NCI-H524 (cell line): ENCODE measurements at regions not wholly inside any gene's neighbourhood (a gene's known extent, or its start where the extent isn't known, plus 50 kb on each side); places are given as distances from the start of the nearest gene placed in this dataset.
"Not testable (repeated sequence)": the region's sequence is repeated elsewhere in the genome, so short reads cannot be mapped to it uniquely, and the experiment has no call there.

Source experiments
- DNase-seq, 2 experiments: peaks; one replicate each; lab custom pipeline; 2025; lab: John Stamatoyannopoulos, UW

DNA sequence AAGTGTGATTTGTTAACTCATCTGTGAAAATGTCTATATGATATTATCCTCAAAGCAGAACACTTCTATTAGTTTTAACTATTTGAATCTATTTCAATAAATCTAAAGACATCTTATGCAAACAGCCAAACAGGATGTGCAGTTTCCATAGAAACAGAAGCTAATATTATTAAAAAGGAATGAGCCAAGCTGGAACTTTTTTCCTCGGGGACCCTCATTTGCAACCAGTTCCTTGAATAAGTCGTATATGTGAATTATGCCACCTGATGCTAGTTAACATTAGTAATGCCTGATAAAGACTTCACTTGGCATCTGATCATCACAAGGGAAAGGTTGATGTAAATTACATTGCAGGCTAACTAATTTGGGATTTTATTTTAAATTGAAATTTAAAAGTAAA, 216.9 kb upstream of the SMLR1 start:
- DNase-seq, result no peak

DNA sequence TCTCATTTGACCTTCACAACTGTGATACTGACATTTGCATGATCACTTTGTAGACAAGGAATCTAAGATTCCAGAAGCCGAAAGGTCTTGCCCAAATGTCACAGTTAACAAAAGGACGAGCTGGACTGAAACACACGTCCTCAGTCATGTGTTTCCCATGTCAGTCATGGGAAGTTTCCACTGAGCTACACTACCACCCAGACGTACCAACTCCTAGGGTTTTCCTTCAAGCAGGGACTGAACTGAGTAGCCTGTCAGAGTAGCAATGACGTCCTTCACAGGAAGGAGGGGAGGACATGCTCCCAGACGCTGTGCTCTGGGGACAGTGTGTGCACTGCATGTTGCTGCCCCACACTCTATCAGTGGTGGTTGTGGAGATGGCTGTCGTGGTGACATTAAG, 215.8 kb upstream of the SMLR1 start:
- DNase-seq, result no peak

DNA sequence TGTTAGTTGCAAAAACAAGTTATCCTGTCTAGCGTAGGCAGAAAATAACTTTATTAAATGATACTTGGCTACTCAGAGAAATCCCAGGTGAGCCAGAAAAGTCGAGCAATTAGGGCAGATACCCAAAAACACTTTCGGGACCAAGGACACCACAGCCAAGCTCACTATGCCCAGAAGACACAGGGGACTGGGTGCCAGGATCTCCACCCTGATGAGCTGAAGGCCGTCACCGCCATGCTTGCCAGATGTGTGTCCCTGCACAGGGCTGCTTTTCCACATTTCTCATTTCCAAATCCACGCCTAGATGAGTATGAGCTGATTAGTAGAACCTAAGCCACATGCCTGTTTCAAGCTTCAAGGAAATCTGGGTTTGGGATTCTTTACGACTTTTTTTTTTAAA, 214.0 kb upstream of the SMLR1 start:
- no peak for DNase-seq

DNA sequence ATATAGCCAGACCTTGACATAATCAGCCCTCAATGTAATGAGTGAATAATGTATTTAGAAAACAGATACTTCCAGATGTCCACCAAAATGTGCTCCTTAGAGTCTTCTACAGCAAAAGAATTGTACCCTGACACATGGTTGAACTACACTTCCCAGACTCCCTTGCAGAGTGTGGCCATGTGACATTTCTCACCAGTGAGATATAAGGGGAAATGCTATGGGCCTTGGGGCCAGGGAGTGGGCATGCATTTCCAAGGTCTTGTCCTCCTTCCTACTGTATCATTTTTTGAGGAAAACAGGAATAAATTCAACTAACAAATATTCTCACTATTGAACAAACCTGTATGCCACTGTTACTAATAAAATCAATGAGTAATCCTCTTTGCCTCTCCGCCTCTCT, 211.4 kb upstream of the SMLR1 start:
- no peak for DNase-seq

DNA sequence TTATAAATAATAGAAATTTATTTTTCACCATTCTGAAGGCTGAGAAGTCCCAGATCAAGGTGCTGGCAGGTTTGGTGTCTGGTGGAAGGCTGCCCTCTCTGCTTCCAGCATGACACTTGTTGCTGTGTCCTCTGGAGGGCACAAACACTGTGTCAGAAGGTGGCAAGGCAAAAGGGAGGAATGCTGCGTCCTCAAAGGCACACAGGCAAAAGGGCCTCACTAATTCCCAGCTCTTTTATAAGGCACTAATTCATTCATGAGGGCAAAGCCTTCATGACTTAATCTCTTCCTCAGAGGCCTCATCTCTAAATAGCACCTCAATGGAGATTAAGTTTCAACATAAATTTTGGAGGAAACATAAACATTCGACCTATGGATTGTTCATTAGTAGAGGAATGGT, 209.5 kb upstream of the SMLR1 start:
- DNase-seq, result no peak

DNA sequence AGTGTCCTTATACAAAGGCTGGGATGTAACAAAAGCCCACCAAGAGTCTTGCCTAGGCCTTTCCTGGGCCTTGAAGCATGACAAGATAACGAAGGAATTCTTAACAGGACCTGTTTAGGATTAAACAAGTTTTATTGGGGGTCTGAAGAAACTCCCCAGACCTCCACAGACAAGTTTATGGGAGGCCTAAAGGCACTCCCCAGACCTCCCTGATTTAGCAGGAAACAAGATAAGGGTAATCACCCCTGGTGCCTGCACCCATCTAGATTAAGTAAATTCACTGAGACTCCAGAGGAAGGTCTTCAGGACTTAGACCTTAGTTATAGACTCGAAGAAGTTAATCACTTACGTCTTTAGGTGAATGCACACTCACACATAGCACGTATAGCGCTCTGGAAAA, 208.4 kb upstream of the SMLR1 start:
- not testable (repeated sequence) for DNase-seq

DNA sequence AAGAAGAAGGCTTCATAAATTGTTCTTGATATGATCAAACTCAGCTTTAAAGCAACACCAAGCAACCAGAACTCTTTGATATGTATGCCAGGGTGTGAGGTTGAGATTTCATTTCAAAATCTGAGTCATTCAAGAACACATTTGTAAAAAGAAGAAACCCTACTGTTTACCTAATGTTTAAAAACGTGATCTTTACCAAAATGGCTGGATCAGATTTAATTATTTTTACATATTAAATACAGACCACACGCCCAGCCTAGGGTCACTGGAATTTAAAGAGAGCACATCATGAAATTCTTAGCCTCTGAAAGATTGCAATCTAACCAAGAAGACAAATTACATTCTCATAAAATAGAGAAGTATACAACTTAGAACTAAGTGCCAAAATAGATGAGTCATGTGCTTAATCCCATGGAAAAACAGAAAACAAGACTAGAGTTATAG, 206.8 kb upstream of the SMLR1 start:
- no peak for DNase-seq

DNA sequence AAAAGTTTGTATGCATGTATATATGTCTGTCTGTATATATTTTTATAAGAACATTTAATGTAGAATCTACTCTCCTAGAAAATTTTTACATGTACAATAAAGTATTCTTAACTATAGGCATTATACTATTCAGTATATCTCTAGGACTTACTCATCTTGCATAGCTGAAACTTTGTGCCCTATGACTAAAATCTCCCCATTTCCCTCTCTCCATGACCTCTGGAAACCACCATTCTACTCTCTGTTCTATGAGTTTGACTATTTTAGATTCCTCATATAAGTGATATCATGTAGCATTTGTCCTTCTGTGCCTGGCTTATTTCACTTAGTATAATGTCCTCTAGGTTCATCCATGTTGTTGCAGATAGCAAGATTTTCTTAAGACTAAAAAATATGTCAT, 205.1 kb upstream of the SMLR1 start:
- DNase-seq, result no peak

DNA sequence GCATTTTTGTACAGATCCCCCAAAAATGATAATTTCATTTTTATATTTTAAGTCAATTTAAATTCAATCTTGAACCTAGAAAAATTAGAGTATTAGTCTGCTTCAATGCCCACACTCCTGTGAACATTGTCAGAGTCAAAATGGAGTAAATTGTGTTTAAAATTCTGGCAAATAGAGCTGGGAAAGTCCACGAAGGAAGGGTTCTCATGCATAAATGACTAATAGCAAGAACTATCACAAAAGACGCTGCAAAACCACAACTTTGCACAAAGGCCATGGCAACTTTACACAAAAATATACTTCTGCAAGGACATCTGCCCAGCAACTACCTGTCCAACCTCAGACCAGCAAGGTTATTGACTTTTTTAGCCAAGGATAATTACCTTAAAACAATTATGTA, 203.2 kb upstream of the SMLR1 start:
- no peak for DNase-seq

DNA sequence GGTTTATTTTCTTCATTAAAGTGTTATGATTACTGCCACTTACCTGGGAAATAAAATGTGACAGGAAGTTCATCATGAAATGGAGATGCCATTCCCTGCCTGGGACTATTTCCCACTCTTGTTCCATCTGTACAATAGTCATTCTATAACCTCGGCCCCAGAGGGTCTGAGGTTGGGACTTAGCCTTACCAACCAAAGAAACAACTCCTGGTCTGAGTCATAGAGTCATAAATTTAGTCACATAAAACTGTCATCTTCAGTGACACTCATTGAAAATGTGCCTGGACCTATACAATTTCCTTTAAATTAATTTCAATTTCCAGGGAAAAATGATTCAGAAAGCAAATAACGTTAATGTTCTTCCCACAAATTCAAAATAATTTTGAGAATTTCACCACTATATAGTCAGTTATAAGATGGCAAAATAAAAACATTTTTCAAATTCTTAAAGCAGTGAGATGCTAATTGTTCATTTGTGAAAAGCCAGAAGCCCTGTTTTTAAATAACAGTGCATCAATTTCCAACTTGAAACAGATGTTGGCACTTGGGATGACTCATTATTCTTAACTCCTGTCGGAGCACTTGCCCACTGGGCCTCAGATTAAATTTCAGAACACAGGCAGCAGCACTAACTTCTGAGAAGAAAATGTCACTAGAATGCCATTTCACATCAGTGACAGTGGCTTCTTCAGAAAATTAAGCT, 201.2 kb upstream of the SMLR1 start:
- DNase-seq, result peak in 1 of 2 experiments; percentile 76

DNA sequence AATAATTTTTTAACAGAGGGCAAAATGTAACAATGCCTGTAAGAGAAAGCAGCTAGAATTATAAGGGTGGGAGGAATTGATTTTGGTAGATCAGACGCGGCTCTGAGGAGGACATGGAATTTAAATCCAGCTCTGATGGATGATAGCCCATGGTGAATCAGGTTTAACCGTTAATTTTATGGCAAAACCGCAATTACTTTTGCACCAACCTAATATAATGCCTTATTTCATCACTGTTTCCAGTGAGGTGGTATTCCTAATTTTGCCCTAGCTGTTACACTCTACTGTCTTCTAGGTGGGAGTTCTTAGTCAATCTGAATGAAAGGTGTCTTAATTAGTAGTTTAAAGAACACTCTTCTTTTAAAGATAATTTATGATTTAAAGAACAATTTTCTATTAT, 198.3 kb upstream of the SMLR1 start:
- no peak for DNase-seq

DNA sequence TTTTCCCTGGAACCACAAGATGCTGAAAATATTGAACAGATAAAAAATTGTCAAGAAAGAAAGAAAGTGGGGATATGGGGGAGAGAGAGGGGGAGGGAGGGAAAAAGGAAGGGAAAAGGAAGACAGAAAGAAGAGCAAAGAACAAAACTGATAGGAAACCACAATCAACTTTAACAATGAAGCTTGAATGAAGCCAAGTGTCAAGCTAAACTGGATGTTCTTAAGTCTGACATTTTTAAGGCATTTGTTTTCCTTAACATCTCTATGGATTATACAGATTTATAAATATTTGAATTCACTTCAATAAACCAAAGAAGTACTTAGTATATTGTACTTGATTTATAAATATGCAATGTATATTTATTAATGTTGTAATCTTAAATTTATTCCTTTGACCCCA, 197.6 kb upstream of the SMLR1 start:
- no peak for DNase-seq

DNA sequence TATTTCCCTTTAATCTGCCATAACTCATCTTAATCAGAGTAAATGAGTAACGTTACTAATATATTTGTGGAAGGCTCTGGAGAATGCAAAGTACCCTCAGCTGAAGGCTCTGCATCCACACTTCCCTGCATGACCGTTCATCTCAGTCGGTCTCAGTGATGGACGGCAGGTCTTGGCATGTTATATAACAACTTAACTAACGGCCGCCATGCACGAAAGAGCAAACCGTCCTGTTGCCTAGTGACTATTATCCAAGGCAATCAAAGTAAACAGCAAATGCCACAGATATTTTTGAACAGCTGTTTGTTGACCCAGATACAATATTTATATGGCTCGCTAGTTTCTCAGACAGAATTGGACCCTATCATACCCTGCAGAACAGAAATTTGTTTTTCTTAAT, 194.9 kb upstream of the SMLR1 start:
- no peak for DNase-seq

DNA sequence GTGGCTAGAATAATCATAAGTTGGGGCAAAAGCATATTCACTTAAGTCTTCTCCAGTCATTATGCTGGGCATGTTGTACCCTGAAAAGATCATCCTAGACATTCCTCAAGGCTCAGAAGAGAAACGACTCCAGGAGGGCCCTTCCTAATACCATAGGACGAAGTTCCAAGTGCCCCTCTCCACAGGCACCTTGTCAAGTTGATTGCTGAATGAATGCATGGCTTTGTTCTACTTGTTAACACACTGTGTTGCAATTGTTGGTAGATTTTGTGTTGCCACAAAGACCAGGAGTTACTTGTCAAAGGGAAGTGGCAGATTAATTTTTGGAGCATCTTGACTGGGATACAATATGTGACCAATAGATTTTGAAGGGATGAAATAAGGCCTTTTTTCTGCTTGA, 194.3 kb upstream of the SMLR1 start:
- no peak for DNase-seq

DNA sequence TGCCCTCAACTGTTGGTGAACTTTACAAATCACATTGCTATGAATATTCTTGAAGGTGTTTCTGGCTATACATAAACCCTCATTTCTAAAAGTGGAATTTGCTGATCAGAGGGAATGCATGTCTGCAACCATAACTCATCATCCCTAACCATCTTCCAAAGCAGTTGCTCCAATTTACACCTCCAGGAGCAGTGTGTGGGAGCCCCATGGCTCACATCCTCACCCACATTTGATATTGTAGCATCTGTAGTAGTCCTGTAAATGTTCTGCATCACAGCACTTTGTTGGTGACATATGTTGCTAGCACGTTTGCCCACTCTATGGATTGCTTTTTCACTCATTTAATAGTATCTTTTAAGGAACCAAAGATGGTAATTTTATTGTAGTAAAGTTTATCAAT, 183.8 kb upstream of the SMLR1 start:
- DNase-seq, result no peak

DNA sequence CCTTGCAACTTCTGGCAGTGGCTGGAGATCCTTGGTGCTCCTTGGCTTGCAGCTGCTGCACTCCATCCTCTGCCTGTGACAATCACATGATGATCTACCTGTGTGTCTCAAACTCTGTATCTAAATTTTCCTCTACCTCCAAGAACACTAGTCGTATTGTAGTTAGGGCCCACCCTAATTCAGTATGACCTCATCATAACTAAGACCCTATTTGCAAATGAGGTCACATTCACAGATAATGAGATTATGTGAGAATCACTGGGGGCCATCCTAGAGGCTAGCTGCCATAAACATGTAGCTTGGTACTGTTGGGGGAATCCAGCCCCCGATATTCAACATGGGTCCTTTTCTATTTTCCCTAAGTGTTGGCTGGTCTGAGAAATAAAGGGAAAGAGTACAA, 183.0 kb upstream of the SMLR1 start:
- DNase-seq, result no peak

DNA sequence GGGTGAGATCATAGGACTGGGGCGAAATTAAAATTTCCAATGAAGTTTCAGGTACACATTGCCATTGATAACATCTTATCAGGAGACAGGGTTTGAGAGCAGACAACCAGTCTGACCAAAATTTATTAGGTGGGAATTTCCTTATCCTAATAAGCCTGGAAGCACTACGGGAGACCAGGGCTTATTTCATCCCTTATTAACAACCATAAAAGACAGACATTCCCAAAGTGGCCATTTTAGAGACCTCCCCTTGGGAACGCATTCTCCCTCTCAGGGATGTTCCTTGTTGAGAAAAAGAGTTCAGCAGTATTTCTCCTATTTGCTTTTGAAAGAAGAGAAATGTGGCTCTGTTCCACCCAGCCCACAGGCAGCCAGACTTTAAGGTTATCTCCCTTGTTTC, 182.4 kb upstream of the SMLR1 start:
- DNase-seq, result not testable (repeated sequence)

DNA sequence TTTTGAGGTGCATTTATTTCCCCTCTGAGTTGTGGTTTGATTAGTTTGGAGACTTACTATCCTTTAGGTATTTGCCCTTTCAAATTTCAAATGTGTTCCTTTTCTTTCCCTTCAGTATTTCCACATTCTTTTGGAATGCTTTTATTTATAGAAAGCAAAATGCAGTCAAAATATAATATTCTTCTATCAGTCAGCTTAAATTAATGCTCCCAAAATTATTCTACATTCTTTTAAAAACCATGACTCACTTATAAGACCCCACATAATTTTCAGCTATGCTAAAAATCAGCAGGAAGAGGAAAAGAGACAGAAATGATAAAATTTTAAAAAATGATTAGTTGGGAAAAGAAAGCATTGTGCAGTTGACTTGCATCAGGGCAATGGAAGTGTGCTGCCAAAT, 180.0 kb upstream of the SMLR1 start:
- no peak for DNase-seq

DNA sequence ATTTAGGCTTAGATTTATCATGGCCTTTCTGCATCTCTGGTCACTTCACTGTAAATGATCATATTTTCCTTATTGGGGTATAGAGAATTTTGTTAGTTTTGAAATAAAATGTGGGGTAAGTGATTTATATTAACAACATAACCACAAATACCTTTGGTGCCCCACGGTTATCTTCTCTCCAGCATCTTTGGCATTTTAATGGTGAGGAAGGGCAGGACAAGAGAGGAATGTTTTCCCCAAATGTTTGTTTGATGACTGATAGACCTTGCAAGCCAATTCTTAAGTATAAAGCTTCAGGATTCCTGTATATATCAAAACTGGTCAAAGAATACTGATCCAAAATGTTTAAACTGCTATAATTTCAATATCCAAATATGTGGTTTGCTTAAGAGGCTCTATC, 171.6 kb upstream of the SMLR1 start:
- no peak for DNase-seq

DNA sequence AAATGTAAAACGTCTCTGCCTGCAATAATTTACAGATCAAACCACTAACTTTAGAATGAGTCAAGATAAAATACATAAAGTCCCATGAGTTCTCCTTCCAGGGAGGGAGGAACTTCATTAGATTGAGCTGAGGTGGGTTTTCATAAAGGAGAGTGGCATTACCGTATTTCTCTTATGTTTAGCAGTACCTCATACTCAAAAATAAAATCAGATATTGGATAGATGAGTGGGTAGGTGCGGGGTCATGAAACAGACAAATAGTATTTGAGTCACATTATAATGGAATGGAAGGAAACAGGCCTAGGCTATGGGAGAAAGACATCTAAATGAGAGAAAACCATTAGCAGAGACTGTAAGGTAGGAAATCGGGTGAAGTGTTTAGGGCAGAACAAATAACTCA, 166.1 kb upstream of the SMLR1 start:
- no peak for DNase-seq

DNA sequence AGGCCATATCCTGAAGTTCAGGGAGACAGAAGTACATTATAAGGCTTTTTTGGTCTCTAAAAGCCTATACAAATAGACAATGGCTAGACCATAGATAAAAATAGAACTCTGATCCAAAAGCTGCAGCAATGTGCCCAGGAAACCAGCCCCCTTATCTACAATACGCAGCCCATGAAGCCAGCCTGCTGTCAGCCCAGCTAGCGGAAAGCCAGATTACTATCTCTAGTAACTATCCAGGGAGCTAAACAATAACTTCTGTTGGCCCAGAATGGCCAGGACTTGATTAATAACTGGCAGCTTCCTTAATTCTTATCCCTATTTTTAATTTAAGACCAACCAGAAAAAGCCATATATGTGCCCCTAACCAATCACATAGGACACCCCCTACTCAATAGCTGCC, 160.4 kb upstream of the SMLR1 start:
- DNase-seq, result no peak

DNA sequence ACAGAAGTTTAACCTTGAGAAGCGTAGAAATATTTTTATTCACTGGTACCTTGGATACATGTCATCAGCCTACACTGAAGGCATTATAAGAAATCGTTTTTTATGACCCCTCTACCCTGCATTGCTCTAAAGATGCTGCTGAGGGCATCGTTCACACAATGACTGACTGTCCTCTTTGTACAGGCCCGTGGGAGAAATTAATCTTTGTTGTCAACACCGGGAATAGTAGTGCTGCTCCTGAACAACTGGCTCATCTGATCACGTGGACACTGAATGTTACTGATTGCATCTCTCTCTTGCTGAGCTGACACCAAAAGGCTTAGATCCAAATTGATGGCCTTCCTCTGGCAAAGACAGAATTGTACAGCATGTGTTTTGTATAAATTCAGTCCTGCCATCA, 157.1 kb upstream of the SMLR1 start:
- peak; percentile 19 to 71 for DNase-seq

DNA sequence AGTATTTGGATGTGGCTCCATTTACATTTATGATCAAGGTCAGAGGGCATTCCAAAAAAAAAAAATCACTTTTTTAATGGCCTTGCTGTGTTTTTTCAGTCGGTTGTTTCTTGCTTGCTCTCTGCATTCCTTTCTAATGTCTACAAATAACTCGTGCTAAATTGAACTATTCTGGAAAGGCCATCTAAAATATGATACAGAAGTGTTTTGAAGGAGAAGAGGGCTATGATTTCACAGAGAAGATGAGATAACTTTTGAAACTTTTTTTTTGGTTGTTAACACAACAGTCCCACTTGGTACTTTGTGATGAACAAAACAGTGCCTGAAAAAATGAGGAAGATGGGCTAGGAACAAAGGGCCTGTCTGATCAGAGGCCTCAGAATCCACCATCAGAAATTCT, 156.1 kb upstream of the SMLR1 start:
- no peak for DNase-seq

DNA sequence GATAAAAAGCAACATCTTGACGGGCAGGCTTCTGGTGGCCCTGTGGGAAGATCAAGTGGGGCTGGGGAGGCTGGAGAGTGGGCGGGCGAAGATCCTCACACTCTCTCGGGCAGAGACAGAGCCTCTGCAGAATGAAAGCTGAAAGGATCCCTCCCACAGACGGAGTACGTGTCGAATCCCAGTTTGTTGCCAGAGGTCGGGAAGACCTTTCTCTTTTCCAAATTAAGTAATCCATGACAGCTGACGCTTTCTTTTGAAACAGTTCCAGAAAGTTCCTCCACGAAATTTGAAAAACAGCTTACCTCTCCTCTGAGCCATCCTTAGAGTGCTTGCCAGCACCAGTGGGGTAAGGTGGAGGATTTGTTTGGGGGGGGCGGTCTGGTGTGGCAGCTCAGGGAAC, 155.6 kb upstream of the SMLR1 start:
- DNase-seq, result no peak

DNA sequence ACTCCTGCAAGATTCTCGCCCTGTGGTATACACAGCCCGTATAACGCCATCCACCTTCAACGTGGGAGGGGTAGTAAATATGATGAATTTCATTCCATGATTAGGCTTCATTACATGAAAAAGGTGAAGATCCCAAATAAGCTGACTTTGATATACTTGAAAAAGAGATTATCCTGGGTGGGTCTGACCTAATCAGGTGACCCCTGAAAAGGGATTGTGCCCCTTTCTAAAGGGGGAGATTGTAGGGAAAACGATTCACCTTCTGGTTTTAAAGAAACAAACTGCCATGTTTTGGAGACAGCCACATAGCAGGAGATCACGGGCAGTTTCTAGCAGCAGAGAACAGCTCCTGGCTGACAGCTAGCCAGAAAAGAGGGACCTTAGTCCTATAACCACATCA, 155.1 kb upstream of the SMLR1 start:
- DNase-seq, result no peak
